ENCODE measurements at regions not wholly inside any gene's neighbourhood (a gene's known extent, or its start where the extent isn't known, plus 50 kb on each side); places are given as distances from the start of the nearest gene placed in this dataset.
"Not testable (repeated sequence)": the region's sequence is repeated elsewhere in the genome, so short reads cannot be mapped to it uniquely, and the experiment has no call there.

DNA sequence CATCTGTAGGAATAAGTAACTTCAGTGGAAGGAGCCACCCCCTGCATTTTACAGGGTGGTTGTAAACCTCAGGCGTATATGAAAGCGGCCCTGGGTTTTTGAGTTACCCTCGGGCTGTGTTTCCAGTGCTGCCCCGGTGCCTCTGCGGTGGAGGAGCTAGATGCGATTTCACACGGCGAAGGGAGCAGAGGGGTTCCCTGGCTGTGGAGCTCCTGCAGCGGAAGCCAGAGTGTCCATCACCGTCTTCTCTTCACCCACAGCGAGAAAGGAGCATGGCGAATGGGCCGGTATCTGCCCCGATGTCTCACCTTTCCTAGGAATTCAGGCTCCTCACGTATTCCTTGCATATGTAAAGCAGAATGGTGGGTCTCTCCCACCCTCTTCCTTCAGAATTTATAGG lies 253.6 kb downstream of the THBS2 start:
- DNase-seq, result no peak

DNA sequence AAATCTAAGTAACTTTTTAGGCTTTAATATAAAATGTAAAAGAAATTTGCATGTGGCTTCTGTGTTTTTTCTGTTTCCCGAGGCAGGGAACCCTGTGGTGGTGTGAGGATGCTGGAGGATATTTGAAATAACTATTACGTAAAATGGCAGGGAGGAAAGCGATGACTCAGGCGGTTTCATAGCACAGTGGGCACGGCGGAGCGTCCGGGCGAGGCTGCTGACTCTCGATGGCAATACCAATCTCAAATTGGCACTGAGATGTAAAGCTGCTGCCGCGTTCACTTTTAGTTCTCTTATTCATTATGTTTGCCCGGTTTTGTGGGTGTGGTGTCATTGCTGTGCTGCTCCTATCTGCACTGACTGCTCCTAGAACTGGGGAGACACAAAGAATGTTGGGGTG lies 254.3 kb downstream of the THBS2 start:
- no peak for DNase-seq

DNA sequence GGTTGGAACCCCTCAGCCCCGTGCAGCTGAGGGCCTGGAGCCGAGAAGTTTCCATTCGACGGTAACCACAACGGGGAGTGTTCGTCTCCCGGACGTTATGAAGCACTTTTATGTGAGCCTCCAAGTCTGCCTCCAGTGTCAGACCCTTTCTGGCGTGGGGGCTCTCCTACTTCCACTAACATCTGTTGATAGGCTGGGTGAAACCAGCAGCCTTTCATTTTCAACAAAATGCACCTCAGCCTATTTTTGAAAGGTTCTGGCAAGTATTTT lies 257.4 kb downstream of the THBS2 start:
- DNase-seq, result no peak

DNA sequence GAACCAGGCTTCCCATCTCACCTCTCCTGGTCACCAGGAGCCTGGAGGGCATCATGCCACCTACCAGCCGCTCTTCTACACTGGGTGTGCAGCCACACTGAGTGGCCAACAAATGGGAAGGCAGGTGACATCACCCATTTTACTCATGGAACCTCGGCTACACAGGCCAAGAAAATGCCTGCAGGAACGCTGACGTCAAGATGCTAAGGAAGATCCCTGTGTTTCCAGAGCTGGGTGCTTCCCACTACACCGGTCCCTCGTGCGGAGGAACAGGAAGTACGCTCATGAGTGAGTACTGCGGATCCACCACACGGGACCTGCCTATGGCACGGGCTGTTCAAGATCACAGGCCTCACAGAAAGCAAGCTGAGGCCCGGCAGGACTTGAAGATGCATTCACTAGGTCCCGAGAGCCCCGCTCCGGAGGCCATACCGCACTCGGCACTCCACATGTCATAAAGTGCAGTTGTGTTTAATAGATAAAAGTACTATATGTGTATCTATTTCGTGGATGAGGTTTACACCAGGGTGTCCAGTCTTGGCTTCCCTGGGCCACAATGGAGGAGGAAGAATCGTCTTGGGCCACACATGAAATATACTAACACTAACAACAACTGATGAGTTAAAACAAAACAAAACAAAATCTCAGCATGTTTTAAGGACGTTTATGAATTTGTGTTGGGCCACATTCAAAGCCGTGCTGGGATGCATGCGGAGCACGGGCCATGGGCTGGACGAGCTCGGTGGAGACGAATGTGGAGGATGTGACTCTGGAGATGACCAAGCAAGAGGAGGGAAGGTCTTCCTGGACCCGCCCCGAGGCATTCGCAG lies 257.9 kb downstream of the THBS2 start:
- DNase-seq, result no peak

DNA sequence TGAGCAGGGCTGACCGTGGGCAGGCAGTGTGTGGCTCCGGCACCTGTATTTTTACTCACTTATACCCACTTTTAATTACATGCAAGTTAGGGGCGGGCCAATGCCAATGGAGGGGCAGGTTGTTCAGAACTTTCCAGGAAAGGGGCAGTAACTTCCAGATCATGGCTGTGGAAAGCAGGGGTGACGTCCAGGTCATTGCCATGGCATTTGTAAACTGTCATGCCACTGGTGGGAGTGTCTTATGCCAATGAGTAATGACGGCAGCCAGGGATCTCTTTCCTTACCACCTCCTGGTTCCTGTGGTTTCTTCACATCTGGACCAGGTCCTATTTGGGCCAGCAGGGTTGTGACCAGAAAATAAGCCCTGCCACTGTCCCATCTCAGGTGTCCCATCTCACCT lies 258.7 kb downstream of the THBS2 start:
- no peak for DNase-seq

DNA sequence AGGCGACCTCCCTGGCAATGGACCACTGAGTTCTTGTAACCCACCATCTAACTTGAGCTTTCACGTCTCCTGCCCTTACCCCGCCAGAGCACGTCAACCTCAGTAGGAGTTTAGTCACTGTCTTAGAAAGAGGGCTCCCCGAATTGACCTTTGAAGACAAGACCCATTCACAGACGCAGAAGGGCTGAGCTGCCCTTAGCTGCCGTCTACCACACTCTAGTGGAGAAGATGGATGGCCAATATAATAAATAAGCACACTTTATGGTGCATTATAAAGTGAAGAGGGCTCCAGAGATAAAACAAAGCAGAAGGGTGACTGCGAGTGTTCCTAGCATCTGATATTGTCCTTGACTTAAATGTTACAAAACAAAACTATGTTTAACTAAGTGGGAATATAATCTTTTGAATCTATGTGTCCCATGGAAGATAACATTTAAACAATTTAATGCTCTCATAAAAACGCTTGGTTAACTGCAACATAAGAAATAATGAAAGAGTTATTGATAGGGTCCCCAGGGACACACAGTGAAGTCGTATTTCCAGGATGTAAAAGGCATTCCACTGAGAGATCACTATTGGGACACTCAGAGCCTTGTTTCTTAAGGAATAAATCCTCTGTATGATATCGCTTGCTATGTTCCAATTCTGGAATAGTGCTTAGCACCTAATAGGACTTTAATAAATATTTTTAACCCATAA lies 261.1 kb downstream of the THBS2 start:
- DNase-seq, result no peak

DNA sequence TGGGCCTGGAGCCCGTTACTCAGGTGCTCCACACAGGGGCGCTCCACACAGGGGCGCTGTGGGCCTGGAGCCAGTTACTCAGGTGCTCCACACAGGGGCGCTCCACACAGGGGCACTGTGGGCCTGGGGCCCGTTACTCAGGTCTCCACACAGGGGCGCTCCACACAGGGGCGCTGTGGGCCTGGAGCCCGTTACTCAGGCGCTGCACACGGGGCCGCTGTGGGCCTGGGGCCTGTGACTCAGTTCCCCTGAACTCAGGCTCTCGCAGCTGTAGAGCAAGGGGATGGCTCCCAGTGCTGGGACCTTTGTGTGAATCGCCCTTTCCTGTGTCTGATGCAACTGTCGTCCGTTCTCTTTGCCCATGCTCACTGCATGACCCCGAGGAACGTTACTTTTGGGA lies 262.0 kb downstream of the THBS2 start:
- DNase-seq, result not testable (repeated sequence)

DNA sequence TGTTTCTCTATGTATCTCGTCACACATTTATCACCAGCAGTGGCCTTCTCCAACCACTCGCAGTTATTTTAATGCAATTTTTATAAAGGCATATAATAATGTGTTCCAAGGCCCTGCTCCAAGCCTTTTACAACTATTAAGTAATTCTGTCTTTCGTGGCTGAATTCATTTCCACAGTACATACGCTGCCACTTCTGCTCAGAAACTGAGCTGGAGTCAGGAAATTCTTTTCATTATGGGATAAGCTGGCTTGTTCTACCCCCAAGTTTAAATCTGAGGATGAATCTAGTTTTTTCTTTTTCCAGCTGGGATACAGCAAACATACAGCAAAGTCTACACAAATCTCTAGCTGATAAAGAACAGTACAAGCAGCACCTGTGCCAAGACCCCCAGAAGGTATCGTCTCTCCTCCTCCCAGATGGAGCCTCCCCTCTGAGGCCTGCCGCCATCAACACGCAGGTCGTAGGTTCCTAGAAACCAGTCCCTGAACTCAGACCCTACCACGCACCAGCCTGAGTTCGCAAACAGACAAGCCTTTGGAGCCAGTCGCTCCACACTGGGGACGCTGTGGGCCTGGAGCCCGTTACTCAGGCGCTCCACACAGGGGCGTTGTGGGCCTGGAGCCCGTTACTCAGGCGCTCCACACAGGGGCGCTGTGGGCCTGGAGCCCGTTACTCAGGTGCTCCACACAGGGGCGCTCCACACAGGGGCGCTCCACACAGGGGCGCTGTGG lies 263.5 kb downstream of the THBS2 start:
- no peak for DNase-seq

DNA sequence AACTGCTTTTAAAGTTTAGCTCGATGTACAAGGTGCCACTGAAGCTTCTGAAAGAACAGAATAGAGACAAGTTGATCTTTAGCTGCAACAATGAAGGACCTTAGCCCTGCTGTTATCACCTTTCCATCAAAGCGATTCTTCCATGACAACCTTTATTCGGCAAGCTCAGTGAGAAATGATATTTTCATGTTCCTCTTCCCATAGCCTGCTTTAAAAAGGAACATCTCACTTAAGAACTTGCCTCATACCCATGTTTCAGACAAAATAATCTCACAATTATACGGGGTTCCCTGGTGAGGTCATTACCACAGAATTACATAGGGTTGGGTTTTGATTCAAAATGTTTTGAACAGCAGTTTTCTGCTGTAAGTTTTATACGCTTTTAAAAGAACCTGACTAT lies 264.2 kb downstream of the THBS2 start:
- DNase-seq, result no peak

DNA sequence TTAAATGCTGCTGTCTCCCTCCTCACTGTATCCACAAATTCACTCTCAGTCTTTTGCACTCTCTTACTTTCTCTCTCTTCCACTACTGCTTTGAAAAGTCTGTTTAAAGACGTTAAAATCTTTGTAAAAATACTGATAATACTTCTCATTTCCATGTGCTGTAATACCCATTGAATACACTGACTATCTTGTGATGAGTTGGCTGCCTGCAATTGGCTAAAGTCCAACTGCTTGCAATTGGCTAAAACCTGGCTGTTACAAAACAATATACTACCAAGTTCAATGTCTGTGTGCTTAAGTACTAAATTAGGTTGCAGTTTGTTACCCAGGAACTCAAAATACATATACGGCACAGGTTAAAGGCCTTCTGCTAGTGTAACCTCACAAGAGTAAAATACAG lies 264.8 kb downstream of the THBS2 start:
- no peak for DNase-seq

DNA sequence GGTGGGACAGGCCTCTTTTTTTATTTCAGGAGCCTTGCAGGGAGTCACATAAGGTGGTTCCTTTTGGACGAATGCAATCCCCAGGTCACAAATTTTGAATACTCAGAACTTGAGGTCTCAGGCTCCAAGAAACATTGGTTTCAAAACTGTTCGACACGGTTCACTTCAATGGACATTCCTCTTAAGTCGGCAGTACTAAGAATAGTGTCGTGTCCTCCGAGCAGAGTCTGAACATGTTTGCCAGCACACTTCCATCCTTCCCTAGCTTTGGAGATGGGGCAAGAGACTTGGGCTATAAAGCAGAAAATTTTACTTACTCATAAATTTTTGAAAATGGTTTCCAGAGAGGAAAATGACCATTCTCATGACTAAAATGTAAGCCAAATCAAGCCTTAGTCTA lies 265.4 kb downstream of the THBS2 start:
- DNase-seq, result no peak

DNA sequence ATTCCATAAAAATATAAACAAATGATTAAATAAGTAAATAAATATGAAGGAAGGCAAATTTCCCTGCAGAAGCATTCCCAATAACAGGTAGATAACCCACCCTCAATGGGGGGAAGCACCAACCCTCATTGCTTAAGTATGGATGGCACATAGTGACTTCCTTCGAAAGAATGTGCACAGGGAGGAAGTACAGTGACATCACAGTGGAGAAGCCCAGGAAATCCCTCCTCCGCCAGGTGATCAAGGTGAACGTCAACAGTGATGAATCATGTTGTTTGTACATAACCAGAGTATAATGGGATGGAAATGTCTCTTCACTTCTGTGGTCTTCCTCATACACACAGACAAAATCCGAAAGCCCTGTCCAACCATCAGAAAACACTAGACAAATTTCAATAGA lies 267.9 kb downstream of the THBS2 start:
- DNase-seq, result no peak

DNA sequence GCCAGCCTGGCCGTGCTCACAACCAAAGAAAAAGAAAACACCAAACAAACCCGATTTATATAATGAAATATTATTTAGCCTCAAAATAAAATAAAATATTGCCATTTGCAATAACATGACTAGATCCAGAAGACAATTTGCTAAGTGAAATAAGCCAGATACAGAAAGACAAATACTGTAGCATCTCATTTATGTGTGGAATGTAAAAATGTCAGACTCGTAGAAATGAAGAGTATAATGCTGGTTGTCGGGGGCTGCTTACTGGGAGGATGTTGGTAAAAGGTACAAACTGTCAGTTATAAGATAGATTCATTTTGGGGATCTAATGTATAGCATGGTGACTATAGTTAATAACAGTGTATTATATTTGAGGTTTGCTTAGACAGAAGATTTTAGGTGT lies 269.7 kb downstream of the THBS2 start:
- DNase-seq, result no peak

DNA sequence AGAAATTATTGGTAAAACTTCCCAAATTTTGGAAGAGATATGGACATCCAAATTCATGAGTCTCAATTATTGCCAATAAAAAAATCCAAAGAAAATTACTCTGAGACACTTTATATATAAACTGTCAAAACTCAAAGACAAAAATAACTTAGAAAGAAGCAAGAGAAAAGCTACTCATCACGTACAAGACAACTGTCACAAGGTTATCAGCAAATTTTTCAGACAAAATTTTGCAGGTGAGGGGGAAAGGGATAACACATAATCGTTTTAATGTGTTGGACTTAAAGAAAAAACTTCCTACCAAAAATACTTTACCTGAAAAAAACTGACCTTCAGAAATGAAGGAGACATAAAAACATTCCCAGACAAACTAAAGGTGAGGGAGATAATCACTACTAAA lies 272.5 kb downstream of the THBS2 start:
- no peak for DNase-seq

DNA sequence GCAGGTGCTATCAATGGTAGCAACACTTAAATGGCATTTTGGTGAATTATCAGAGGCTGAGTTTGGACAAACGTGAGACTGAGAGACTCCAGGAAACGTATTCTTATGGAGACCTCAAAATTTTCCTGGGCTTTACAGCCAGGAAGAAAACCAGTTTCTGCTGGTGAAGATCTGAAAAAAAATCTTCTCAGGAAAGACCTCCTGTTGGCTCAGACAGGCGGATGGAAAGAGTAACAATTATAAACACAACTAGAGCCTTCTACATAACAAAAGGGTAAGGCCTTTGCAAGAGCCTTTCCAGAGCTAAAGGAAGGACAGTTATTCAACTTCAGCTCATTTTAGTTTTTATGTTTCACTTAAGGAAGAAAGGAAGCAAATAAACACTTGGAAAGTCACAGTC lies 274.4 kb downstream of the THBS2 start:
- no peak for DNase-seq

DNA sequence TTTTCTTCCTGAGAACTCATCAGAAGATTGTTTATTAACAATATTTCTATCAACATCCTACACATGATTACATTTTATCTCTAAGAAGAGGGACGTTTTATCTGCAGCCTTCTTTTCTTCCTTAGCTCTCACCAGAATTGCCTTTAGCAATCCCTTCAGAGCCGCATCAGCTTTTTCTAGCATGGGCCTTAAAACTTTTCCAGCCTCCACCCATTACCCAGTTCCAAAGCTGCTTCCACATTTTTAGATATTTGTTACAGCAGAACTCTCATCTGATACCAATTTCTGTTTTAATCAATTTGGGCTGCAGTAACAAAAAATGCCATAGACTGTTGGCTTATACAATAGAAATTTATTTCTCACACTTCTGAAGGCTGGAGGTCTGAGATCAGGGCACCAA lies 281.5 kb downstream of the THBS2 start:
- no peak for DNase-seq

DNA sequence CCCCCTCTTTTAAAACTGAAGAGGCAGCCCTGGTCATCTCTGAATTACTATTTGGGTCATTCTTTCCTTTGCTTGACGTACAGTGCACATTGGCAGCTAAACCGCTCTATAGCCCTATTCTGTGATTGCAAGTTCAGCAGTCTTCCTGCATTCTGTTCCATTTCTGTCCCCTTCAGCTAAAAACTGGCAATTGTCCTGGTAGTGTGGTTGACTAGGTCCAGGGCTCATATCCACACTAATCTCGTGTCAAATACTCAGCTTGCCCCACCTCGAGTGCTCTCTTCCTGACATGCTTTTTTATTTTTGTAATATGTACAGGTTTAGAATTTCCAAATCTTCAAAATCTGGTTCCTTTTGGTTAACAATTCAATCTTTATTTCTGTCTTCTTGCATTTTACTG lies 282.1 kb downstream of the THBS2 start:
- DNase-seq, result no peak

DNA sequence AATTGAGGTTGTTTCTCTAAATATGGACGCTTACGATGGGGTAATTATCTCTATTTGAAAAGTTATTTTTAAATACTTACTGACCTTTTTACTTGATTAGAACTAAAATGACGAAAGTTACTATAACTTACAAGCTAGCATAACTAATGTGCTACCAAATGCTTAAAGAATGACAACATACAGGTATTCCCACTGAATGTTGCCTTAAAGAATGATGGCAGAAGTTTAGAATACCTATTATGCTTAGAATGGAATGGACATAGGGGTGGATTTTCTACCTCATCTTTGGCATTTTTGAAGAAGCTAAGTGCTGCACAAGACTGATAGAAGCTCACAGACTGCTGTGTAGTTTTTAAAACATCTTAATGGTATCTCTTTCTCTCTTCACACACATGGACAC lies 284.8 kb downstream of the THBS2 start:
- DNase-seq, result no peak

DNA sequence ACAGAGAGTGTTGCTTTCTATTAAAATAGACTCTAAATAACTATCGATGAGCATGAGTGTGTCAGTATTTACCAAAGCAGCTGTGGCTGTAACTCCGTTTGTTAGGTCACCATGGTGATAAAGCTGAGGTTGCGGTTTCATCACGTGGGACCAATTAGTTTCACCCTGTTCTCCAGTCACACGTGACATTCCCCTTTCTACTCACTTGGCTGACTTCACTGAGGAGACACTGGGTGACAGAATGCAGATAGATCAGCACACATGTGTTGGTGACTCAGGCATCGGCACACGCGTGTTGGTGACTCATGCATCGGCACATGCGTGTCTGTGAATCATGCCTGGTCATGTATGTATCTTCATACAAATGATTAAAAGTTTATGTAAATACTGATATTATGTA lies 285.4 kb downstream of the THBS2 start:
- DNase-seq, result no peak

DNA sequence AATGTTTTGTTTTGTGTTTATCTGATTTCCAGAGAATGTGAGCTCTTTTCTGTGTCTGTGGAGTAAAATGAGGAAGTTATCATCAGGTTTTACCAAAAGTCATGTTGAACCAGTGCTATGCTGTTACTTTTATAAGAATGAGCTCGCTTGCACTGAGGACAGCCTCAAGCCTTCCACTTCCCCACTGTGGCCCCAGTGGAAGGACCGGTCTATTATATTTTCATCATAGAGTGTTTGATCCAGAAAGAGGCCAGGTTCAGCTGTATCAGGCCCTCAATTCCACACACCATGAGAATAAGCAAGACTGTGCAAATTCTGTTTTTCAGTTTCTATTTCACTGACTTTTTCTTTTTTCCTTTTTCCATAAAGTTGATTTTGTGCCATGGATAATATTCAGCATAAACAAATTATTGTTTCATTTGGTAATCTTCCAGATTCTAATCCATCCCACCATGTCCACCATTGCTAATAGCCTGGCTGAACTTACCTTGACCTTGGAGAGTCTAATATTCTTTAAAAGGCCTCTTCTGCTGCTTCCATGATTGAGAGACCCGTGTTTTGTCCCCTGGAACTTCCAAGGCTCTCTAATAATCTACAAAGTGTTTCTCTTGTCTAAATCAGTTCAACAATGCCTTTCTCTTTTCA lies 286.2 kb downstream of the THBS2 start:
- no peak for DNase-seq

DNA sequence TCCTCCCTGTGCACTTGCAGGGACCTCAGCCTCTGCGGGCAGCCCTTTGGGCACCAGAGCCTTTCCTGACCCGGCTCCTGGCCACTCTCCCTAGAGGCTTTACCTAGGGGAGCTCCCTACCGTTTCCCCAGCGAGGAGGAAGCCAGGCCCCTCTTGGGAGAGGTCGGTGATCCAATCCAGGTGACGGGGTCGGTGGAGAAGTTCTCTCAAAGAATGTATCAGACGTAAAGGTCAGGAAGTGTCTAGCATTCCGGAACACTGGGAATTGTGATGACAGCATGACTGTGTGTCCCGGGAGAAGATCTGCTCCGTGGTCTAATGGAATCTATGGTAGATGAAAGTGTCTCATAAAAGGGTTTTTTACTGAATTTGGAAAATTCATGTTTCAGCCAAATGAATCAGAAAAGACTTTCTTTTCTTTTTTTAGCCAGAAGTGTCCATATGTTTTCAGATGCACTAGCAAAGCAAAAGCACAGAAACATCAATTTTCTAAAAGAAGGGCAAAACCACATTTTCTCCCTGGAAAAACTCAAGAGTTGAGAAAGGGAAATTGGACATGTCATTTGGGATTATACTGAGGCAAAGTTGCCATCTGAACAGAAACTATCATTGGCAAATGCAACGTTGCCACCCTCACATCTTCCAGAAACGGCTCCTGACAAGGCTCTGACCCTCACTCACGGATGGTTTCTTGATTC lies 289.4 kb downstream of the THBS2 start:
- DNase-seq, result no peak

DNA sequence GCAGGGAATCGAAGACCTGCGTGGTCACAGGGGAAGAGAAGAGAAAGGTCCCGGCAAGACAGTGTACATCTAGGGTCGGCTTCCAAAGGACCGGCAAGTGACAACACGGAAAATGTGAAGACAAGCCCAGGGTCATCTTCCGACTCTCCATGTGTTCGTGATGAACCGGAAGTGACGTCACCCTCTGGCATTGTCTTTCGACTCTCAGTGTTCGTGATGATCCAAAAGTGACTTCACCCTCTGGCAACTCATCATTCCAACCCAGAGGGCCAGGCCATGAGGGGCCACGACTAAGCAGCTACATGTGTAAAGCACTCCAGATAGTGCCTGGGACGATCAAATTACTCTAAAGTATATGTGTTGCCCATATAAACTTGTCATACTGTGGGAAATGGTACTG lies 290.8 kb downstream of the THBS2 start:
- no peak for DNase-seq

DNA sequence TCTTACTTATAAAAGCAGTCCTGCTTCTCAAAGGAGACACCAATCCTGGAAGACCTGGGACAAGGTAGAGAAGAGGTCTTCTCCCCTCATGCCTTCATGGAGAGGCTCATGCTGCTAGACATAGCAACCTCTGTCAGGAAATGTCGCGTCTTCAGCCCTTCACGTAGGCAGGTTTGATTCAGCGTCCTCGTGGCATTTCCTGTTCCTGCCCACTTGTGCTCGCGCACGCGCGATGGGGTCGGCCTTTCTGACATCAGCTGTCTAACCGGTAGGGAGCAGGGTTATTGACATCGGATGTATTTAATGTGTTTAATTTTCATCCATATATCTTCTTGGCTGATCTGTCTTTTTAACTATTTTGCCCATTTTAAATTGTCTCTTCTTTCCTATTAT lies 292.4 kb downstream of the THBS2 start:
- DNase-seq, result no peak

Data from hippocampal formation (tissue), 2 donors.